K562 (cell line): ENCODE measurements at regions not wholly inside any gene's neighbourhood (a gene's known extent, or its start where the extent isn't known, plus 50 kb on each side); places are given as distances from the start of the nearest gene placed in this dataset.

Source experiments
- ATAC-seq: fragments of 200-7000 bp; cut with Tn5 transposase; 3 replicates; pipeline ENCODE4 v1.9.1; 2020; ENCODE audit warnings: moderate library complexity
- BruUV-seq: library from RNA; stranded (reverse); fragments of 400-500 nt; replicated peaks from 2 replicates; lab custom pipeline; 2021; lab: Mats Ljungman, UMichigan
- CTCF ChIA-PET: fragments of 300-600 bp; formaldehyde crosslinking; extraction: SDS; loops from one replicate; lab custom pipeline; 2021; ENCODE audit warnings: low intra/inter-chr PET ratio; lab: Yijun Ruan, JAX
- POLR2A ChIA-PET: fragments of 300-600, 350-650 bp; sonication (Branson Sonifier 250); formaldehyde crosslinking; extraction: SDS; loops from one replicate; lab custom pipeline; 2021; ENCODE audit warnings: antibody characterized with exemption, inconsistent platforms; lab: Yijun Ruan, JAX
- DNase-seq, 4 experiments: peaks; one replicate each; pipeline versions ENCODE4 v3.0.0 to v3.0.0-alpha.2; 2011 to 2018; ENCODE audit warnings: low spot score in 3 of 4, mixed read lengths in 3 of 4; ENCODE audit errors: extremely low read depth in 1 of 4
- FAIRE-seq: peaks from 2 replicates; lab custom pipeline; 2011; peaks lifted over from hg19 to GRCh38; lab: Jason Lieb, UNC
- H2AFZ ChIP-seq: 2 replicates; pipeline ENCODE4 v1.6.0; 2011; ENCODE audit warnings: low read depth, low read length, control low read depth, inconsistent platforms
- H3K27ac ChIP-seq: fragments of 200-600 bp; 3 replicates; pipeline ENCODE4 v1.8.0; 2011; ENCODE audit warnings: low read depth, mild to moderate bottlenecking, control low read depth, inconsistent platforms, low read length, moderate library complexity, mixed read lengths; ENCODE audit errors: extremely low read depth
- H3K27me3 ChIP-seq, 2 experiments: fragments of 300-600 bp in 1 of 2; 2 replicates in 1 of 2; 3 replicates in 1 of 2; pipeline versions ENCODE4 v1.6.0 to v1.8.0; 2011; ENCODE audit warnings: inconsistent platforms in 2 of 2, low read length in 2 of 2, mild to moderate bottlenecking in 1 of 2, mixed read lengths in 1 of 2, moderate library complexity in 1 of 2; ENCODE audit not compliant: control insufficient read depth in 2 of 2, insufficient read depth in 2 of 2
- H3K36me3 ChIP-seq: fragments of 300-600 bp; 3 replicates; pipeline ENCODE4 v1.8.0; 2011; ENCODE audit warnings: mild to moderate bottlenecking, low read length, inconsistent platforms; ENCODE audit not compliant: control insufficient read depth, insufficient read depth
- H3K4me1 ChIP-seq, 2 experiments: fragments of 200-600 bp in 1 of 2; replicated peaks in 1 of 2; 2 replicates in 1 of 2; 3 replicates in 1 of 2; pipeline versions ENCODE4 v1.5.1 to v1.8.0; 2011; ENCODE audit warnings: inconsistent platforms in 2 of 2, low read length in 2 of 2, mild to moderate bottlenecking in 1 of 2, mixed read lengths in 1 of 2, moderate library complexity in 1 of 2; ENCODE audit not compliant: control insufficient read depth in 2 of 2, insufficient read depth in 2 of 2
- H3K4me2 ChIP-seq: 2 replicates; pipeline ENCODE4 v1.6.1; 2011; ENCODE audit warnings: low read length, control low read depth, inconsistent platforms, mixed read lengths; ENCODE audit not compliant: insufficient read depth
- H3K4me3 ChIP-seq: fragments of 200-600 bp; sonication (generic), shearing (Covaris generic); 2 replicates; pipeline ENCODE4 v1.5.1; 2016; ENCODE audit warnings: control low read depth, inconsistent platforms
- H3K79me2 ChIP-seq: fragments of 200-600 bp; 3 replicates; pipeline ENCODE4 v1.8.0; 2011; ENCODE audit warnings: low read length, inconsistent platforms; ENCODE audit not compliant: control insufficient read depth, insufficient read depth
- H3K9ac ChIP-seq, 2 experiments: 2 replicates each; pipeline versions ENCODE4 v1.6.0 to v1.6.1; 2011; ENCODE audit warnings: low read depth in 2 of 2, low read length in 2 of 2, control low read depth in 1 of 2, inconsistent platforms in 1 of 2, mild to moderate bottlenecking in 1 of 2, mixed read lengths in 1 of 2; ENCODE audit not compliant: insufficient read depth in 1 of 2
- H3K9me1 ChIP-seq: one replicate; pipeline ENCODE4 v1.6.0; 2011; ENCODE audit warnings: inconsistent platforms, mild to moderate bottlenecking, low read length, moderate library complexity; ENCODE audit not compliant: control insufficient read depth, insufficient read depth
- H3K9me3 ChIP-seq: replicated peaks from 2 replicates; pipeline ENCODE4 v1.5.1; 2011; ENCODE audit warnings: low read depth, low read length, inconsistent platforms; ENCODE audit not compliant: control insufficient read depth, insufficient read depth
- H4K20me1 ChIP-seq: replicated peaks from 2 replicates; pipeline ENCODE4 v1.6.1; 2011; ENCODE audit warnings: low read length, inconsistent platforms, mixed read lengths; ENCODE audit not compliant: control insufficient read depth, insufficient read depth
- DMBX1 ChIP-seq: fragments of 250-450 bp; sonication (Bioruptor Pico); IDR thresholded peaks from 2 replicates; pipeline ENCODE4 v1.8.0; 2022; ENCODE audit warnings: inconsistent platforms, mild to moderate bottlenecking, moderate library complexity, borderline replicate concordance
- ESRRB ChIP-seq: fragments of 250-450 bp; sonication (Bioruptor Pico); IDR thresholded peaks from 2 replicates; pipeline ENCODE4 v1.5.0; 2020; ENCODE audit warnings: mild to moderate bottlenecking, moderate library complexity, borderline replicate concordance
- PTTG1 ChIP-seq: fragments of 450-650 bp; IDR thresholded peaks from 2 replicates; pipeline ENCODE4 v1.6.1; 2016; ENCODE audit warnings: low read depth, mild to moderate bottlenecking, missing genetic modification characterization, missing compliant biosample characterization
- ZBTB8A ChIP-seq: fragments of 450-650 bp; IDR thresholded peaks from 2 replicates; pipeline ENCODE4 v1.6.1; 2018; ENCODE audit warnings: mild to moderate bottlenecking, moderate library complexity; ENCODE audit not compliant: partially characterized antibody
- ZNF324 ChIP-seq: fragments of 250-450 bp; sonication (Bioruptor Pico); IDR thresholded peaks from 2 replicates; pipeline ENCODE4 v1.4.0; 2020; ENCODE audit warnings: mild to moderate bottlenecking
- WGBS: fragments of 100-300 bp; shearing (Covaris generic); methylation state at CpG from one replicate; pipeline ENCODE4 v1.1.6; 2016; ENCODE audit warnings: low coverage, mixed read lengths; ENCODE audit not compliant: insufficient coverage; ENCODE audit errors: missing lambda C conversion rate; 5-methylcytosine and 5-hydroxymethylcytosine counted together
- in situ Hi-C: fragments of 300-500 bp; cut with MboI; formaldehyde crosslinking; loops from 4 replicates; pipeline ENCODE4 v1.15.0; 2018; ENCODE audit warnings: inconsistent platforms, mixed read lengths
- intact Hi-C: fragments of 100-400 bp; cut with micrococcal nuclease; formaldehyde crosslinking; loops from 2 replicates; pipeline ENCODE4 v1.14.2; 2022
- TF ChIP-seq, protein P1 (sequence below): fragments of 200-800 bp; sonication (Bioruptor generic); IDR thresholded peaks from 2 replicates; pipeline ENCODE4 v1.6.1; 2016; ENCODE audit warnings: missing genetic modification characterization, missing compliant biosample characterization

DNA sequence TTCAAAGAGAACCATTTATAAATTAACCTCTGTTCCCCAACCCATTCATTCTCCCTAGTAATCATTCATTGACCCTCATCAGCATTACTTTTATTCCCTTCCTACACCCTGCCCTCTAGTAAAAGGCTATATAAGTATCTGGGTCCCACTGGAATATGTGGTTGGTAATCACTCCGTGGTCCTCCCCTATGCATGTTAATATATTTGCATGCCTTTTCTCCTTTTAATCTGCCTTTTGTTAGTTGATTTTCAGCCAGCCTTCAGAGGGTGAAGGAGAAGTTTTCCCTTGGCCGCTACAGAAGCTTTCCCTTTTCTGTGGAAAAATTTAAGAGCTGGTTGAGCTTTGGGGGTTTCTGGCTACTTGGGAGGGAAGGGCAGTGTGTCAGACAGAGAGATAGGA lies 585.6 kb downstream of the UTRN start:
- no peaks in the 10 kb centered on the region for H3K9me1 ChIP-seq
- FAIRE-seq (no peak), ATAC-seq (no peak)
- TF ChIP-seq ZNF324 (CRISPR knock-in tag) (no peak), ESRRB (CRISPR knock-in tag) (no peak), DMBX1 (CRISPR knock-in tag) (no peak), PTTG1 (no peak), ZBTB8A (no peak)
- TF ChIP-seq, protein P1, sequence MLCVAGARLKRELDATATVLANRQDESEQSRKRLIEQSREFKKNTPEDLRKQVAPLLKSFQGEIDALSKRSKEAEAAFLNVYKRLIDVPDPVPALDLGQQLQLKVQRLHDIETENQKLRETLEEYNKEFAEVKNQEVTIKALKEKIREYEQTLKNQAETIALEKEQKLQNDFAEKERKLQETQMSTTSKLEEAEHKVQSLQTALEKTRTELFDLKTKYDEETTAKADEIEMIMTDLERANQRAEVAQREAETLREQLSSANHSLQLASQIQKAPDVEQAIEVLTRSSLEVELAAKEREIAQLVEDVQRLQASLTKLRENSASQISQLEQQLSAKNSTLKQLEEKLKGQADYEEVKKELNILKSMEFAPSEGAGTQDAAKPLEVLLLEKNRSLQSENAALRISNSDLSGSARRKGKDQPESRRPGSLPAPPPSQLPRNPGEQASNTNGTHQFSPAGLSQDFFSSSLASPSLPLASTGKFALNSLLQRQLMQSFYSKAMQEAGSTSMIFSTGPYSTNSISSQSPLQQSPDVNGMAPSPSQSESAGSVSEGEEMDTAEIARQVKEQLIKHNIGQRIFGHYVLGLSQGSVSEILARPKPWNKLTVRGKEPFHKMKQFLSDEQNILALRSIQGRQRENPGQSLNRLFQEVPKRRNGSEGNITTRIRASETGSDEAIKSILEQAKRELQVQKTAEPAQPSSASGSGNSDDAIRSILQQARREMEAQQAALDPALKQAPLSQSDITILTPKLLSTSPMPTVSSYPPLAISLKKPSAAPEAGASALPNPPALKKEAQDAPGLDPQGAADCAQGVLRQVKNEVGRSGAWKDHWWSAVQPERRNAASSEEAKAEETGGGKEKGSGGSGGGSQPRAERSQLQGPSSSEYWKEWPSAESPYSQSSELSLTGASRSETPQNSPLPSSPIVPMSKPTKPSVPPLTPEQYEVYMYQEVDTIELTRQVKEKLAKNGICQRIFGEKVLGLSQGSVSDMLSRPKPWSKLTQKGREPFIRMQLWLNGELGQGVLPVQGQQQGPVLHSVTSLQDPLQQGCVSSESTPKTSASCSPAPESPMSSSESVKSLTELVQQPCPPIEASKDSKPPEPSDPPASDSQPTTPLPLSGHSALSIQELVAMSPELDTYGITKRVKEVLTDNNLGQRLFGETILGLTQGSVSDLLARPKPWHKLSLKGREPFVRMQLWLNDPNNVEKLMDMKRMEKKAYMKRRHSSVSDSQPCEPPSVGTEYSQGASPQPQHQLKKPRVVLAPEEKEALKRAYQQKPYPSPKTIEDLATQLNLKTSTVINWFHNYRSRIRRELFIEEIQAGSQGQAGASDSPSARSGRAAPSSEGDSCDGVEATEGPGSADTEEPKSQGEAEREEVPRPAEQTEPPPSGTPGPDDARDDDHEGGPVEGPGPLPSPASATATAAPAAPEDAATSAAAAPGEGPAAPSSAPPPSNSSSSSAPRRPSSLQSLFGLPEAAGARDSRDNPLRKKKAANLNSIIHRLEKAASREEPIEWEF (CRISPR knock-in tag): no peak
- TF ChIP-seq, all 486 proteins: peak for 0
- WGBS: 0% methylated on average over 2 of the region's 2 CpGs
- no TSS peak for BruUV-seq
- Histone ChIP-seq H3K79me2 (no peaks in the 10 kb centered on the region), H3K36me3 (no peaks in the 10 kb centered on the region), H3K9me3 (no peaks in the 10 kb centered on the region), H3K27me3 (no peaks in the 10 kb centered on the region), H4K20me1 (no peaks in the 10 kb centered on the region), H2AFZ (no peak overlapping the region), H3K27ac (no peak overlapping the region), H3K4me3 (no peak overlapping the region), H3K9ac (no peak overlapping the region), H3K4me1 (peaks cover 0 to 4% of the 10 kb centered on the region in 2 experiments; a peak in 1 of 5 replicates), H3K4me2 (no peak overlapping the region)
- no peak for DNase-seq
- ChIA-PET CTCF (no interaction called here), POLR2A (interaction anchor here (0.8 kb wide), 1 partner anchor 1361 kb away, joined by 3 read pairs; no protein-coding TSS in a partner anchor)
- in situ Hi-C loops (no loop called here), intact Hi-C loops (no loop called here)
